ENCODE measurements at regions not wholly inside any gene's neighbourhood (a gene's known extent, or its start where the extent isn't known, plus 50 kb on each side); places are given as distances from the start of the nearest gene placed in this dataset.

DNA sequence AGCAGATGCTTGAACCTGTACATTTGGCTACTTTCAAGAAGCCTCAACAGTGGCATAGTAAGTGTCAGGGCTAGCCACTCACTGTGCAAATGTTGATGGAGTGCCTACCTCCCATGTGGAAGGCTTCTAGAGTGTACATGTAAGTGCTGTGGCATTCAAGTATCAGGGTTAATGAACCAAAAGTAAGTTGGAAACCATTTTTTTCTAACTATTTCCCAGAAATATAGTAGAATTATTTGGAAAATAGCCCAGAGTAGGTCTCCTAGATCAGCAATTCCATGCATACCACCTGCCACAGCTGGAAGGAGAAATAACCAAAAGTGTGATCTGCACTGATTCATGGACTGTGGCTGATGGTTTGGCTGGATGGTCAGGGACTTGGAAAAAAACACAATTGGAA lies 53.3 kb downstream of the FOXD1 start:
- CTCF ChIA-PET, result no interaction called here
- POLR2A ChIA-PET, result no interaction called here

DNA sequence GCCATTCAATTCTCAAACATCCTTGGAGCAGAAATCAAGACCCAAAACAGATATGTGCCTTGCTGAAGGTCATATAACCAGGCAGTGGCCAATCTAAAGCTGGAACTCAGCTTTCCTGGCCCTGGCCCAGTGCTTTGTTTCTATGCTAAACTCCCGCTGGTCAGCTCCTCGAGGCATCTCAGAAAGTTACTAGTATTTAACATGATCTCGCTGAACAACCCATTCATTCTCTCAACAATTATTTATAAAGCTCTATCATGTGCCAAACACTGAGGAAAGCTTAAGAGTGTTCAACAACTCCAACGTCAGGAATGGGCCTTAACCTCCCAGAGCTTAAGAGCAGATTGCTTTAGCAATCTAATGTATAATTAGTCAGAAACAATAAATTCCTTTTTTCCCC lies 54.0 kb downstream of the FOXD1 start:
- POLR2A ChIA-PET, result no interaction called here
- CTCF ChIA-PET, result no interaction called here

DNA sequence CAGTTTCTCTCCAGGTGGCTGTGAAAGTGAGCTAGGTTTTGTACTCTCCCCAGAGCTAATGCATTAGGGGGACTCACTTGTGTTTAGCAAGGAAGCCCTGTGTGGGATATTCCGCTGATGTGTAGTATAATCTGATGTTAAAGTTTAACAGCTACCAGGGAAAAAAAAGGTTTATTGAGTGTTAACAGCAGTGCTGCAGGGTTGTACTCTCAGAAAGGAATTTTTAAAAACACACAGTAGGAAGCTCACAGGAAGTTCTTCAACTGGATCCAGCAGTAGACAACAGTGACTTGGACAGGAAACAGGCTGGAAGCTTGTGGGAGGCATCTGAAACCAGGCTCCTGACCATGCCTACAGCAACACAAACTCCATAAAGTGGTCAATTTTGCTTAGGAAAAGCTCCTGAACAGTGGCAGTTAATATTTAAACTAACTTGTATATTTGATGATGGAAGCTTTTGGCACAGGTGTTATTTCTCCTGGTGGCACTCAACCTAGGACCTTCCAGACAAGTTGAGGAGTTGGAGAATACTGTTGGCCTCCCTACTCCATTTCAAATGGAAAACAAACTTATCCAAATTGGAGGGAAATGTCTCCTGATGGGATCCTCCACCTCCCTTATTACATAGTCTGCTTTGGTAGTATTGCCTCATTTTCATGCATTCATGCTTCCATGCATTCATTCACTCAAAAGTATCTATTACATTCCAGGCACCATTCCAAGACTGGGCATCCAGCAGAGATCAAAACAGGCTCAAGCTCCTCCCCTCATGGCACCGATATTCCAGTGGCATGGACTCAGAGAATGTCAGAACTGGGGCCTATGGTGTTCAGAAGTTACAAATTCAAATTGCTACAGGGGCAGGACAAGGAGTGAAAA lies 54.7 kb downstream of the FOXD1 start:
- ChIA-PET CTCF (no interaction called here), POLR2A (interaction anchor here (0.6 kb wide), 1 partner anchor 126 kb away, joined by 3 read pairs; no protein-coding TSS in a partner anchor)

DNA sequence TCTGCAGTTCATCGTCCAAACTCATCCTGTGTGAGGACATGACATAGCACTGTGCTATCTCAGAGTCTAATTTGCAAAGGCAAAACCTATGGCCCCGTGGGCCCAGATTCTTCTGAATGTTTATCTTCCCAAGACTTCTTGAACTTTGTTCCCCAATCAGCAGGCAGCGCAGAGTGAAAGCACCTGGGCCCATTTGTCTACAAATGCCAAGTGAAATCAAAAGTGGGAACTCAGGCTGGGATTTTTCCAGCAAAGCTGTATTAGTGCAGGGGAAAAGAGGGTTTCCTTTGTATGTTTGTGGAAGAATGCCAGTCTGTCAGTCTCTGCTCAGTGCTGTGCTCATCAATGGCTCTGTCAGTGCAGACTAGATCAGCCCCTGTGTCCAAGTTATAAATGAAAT lies 55.8 kb downstream of the FOXD1 start:
- POLR2A ChIA-PET, result no interaction called here
- CTCF ChIA-PET, result no interaction called here

DNA sequence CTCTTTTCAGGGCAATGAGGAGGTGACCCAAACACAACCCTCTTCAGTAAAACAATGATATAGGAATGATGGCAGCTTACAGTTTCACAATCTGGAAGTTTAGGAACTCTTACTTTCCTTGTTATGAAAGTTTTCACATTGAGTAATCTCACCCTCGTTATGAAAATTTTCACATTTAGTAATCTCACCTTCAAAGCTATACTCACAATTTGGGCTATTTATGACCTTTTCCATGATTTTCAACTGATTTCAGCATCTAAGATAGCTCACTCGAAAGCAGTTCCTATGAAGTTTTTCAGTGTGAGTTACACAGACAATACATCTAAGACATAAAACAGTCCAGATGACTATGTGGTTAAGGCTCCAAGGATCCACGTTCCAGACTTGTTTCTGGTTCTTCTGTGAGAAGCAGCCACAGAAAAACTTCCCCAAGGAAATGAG lies 57.1 kb downstream of the FOXD1 start:
- ChIA-PET CTCF (no interaction called here), POLR2A (no interaction called here)

DNA sequence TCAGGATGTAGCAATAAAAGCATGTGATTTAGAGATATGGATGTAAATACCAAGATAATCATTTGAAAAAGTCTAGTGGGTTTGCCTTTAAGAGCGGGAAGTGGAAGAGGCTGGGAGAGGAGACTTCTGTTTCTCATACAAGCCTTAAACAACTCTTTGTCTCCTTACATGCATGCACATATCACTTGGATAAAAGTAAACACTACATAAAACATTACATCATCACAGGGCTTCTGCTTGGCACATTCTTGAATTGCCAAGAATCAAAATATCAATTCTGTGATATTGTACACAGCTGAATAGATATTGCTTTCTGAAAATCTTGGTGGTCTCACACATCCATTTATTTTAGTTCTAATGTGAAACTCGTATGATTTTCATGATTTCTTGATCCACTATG lies 57.6 kb downstream of the FOXD1 start:
- POLR2A ChIA-PET, result no interaction called here
- CTCF ChIA-PET, result no interaction called here

DNA sequence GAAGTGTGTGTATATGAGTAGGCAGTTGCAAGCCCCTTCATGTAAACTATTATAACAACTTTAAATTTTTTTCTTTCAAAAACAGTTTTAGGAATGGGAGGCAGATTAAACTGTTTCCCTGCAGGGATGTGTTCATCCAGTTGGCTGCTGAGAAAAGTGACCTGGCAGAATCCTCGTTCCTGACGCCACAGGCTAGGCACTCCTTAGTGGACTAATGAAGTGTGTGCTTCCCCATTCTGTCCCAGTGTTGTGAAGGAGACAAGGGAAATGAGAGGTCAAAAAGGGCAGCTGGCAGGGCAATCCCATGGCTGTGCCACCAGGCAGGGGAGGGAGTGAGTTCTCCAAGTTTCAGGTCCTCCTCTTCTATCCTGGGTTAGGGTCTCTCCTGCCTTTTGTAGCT lies 59.8 kb downstream of the FOXD1 start:
- ChIA-PET CTCF (no interaction called here), POLR2A (no interaction called here)

DNA sequence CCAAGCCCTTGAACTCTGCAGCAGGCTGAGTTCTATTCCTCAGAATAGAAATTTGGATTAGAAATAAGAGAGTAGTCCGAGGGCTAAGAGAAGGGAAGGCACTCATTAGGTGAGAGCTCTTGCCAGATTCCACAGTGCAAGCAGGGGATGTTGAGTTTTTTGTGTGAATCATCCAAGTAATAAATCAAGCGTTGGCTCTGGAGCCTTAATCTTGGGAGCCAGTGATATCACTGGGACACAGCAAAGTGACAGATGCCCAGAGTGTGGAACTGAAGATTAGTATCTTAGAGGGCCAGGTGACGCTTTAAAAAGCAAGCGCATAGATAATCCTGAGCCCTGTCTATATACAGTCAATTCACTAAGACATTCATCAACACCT lies 60.3 kb downstream of the FOXD1 start:
- CTCF ChIA-PET, result no interaction called here
- POLR2A ChIA-PET, result no interaction called here

DNA sequence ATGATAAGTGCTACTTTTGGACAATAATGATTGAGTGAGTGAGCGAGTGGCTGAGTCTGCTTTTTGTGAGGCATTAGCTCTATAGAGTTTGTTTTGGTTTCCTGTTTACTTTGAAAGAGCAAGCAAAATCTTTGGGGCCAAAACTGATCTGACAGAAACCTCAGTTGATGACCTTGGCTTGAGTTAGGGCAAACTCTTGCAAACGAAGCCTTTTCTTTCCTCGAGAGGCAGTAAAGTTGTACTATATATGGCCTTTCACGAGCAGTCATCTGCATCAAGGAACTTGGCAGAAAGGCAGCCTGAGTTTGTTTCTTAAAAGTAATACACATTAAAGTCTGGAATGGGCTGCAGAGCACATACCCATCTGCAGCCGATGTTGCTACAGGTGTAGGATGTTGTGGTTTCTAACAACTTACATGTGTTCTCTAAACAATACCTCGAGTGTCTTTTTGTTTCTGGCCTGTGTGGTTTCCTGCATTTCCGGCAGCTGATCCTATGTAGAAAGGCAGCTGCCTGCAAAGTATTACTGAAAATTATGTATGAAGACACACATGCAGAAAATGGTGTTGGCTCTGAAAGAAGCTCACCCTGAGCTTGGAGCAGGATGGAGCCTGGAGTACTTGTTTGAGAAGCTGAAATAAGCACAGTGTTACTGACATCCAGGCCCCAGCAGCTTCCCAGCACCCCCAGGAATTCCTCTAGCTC lies 60.8 kb downstream of the FOXD1 start:
- POLR2A ChIA-PET, result no interaction called here

DNA sequence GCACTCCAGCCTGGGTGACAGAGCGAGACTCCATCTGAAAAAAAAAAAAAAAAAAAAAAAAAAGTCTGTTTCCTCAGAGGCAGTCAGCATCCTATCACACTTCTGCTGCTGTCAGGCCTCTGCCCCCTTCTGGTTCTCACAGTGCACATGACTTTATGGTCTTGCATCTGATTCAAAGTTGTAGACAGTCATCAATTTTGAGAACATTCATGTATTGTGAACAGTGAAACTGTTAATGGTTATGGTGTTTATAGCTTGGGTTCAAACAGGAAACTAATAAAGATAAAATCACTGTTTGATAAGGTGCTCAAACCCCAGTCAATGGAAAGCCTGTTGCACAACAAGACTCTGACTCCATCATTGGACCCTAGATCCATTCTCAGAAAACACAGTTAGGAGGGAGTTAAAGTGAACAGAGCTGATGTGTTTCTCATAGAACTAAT lies 61.4 kb downstream of the FOXD1 start:
- POLR2A ChIA-PET, result no interaction called here

More for the DNA sequence above, 60.8 kb downstream of the FOXD1 start:
- CTCF ChIA-PET, result no interaction called here

DNA sequence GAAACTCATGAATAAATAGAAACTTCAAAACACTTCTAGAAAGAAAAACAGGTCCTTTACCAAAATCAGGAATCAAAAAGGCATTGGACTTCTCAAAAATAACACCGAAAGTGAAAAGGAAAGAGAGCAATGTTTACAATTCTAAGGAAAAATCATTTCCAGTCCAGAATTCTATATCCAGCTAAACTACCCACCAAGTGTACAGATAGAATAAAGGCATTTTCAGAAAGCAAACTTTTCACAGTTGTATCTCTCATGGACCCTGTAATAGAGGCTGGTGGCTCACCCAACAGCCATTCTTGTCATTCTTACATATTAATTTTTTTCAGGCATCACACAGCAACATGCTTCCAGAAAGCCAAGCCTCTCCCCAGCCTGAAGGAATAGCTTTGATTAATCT lies 63.7 kb downstream of the FOXD1 start:
- ChIA-PET CTCF (no interaction called here), POLR2A (no interaction called here)

More for the DNA sequence above, 61.4 kb downstream of the FOXD1 start:
- CTCF ChIA-PET, result no interaction called here

DNA sequence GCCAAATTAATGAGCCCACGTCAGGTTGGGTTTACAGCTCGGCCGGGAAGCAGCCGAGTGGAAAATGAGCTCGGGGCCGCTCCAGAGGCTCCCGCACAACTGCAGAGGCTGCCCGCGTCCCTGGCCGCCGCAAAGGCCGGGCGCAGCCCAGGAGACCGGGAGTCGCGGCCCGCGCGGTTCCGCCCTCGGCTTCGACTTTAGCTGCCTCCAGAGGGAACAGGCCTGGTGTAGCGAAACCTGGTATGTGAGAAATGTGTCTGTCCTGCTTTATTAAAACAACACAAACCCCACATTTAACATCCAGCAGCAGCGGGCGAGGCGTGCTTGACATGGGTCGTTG lies 66.2 kb downstream of the FOXD1 start:
- CTCF ChIA-PET, result no interaction called here
- POLR2A ChIA-PET, result no interaction called here

DNA sequence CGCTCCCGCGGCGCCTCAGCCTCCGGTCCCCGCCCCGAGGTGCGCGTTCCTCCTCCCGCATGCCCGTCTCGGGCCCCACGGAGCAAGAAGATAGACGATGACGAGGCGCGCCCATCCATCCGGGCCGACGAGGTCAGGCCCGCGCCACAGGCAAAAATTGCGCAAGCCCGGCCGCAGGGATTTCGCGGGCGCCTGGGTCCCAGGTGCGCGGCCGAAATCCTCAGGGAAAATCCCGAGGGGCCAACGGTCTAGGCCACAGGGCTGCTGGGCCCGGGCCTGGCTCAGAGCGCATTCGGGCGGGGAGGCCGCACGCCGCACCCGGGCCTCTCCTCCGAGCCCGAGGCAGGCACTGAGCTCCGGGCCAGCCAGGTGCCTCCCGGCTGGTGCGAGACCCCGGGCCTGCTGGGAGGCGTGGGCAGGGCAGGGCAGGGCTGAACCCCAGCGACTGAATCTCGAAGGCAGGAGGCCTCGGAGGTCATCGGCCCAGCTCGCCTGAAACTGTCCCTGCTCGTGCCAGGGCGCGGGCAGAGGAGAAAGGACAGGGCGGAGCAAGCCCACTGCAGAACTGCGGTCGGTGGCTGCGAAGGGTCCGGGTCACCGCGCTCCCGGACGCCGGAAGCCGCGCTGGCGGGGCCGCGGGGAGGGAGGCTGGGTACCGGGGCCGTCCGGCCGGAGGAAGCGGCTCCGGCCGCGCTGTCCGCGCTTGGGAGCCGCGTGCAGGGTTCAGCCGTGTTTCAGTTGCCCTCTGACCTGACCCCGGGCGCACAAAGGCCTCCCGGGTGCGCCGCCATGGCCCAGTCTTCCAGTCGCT lies 66.8 kb downstream of the FOXD1 start:
- POLR2A ChIA-PET, result no interaction called here
- CTCF ChIA-PET, result no interaction called here

DNA sequence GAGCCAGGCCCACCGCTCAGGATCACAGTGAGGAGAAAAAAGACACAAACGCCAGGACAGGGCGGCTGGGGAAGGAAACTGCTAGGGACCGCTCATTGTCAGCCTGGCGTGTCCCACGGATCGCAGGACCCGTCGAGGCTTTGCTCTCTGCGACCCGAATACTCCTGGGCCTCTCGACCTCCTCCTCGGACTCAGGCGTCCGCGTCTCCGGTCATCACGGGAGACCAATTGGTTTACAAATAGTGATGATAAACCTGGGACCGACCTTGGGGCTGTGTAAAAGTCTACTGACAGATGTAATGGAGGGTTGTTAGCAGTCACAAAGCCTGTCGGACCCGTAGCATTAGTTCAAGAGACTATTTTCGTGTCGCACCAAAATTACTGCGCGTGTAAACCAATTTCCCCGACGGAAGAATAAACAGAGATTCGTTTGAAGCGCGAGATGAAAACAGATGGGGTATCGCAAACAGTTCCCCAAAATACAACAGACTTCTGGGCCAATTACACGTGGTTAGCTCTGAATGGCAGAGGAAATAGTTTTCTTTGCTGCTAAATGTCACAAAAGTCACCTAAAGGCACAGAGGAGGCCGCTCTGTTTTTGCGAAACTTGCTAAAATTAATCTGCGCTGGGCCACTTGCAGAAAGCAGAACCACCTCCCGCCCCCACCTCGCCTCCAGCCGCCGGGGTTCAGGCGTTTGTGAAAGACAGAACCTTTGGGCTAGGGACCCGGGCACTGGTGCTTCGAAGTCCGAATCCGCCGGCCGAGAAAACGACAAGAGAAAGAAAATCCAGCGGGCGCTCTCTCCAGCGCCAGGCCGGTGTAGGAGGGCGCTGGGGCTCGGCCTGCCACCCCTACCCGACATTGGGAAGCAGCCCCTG lies 67.6 kb downstream of the FOXD1 start:
- CTCF ChIA-PET, result no interaction called here
- POLR2A ChIA-PET, result no interaction called here

DNA sequence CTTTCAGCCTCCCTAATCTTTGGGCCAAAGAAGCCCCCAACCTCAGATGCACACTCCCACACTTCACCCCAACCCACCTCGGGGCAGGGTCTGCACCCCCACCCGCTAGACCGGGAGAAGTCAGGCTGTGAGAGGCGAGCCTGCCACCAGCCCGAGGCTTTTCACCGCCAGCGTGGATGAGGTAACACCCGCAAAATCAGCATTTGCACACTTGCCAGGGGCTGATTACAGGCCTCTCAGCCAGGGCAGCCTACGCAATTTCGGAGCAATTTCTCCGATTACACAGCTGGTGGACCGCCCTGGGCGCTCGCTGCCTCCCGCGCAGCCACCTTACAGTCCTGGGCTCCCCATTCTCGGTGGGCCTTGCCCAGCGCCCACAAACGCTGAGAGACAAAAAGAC lies 68.5 kb downstream of the FOXD1 start:
- POLR2A ChIA-PET, result no interaction called here
- CTCF ChIA-PET, result no interaction called here

DNA sequence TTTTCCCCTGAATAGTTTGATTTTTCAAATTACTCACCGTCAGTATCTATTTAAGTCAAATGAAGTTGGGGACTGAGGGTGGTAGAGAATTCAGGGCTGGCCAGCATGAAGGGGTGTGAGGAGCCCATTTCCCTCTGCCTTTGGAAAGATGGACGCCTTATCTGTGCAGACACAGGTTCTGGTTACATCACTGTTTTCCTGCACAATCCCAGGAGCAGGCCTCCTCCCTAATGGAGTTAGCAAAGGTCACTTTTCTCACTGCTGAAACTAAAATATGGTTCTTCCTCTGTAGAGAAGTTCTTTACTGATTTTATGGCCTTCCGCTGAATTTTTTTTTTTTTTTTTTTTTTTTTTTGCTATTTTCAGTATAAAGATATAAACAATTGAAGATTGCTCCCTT lies 69.1 kb downstream of the FOXD1 start:
- ChIA-PET CTCF (no interaction called here), POLR2A (no interaction called here)

DNA sequence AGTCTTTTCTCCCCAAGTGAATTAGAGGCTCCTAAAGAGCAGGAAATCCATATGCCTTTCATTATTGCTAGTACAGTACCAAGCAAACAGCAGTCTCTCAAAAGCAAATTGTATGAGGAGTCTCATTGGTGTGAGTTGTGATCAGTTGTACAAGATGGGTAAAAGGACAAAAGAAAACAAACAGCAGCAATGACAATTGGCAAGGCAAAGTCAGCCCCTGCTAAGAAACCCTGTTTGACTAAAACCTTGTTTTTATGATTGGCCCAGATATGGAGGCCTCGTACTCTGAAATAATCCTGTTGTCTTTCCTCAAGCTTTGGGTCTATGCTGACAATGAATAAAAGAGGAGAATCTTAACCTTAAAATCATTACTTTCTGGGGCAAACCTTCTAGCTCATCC lies 69.8 kb downstream of the FOXD1 start:
- CTCF ChIA-PET, result no interaction called here
- POLR2A ChIA-PET, result no interaction called here

DNA sequence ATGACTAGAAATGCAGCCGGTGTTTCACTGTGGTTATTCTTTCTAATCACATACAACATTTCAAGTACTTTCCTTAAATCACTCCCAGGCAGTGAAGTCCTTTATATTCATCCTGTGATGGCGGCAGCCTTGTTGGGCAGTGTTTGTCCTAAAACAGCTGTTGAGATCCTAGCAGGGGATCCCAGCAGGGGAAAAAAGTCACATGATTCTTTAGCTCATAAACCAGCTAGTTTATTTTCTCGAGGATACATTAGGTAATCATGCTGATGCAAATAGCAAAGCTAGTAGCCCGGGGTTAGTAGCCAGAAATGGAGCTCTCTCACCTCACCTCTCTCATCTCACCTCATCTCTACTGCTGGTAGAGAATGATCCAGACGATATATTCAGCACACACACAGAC lies 70.5 kb downstream of the FOXD1 start:
- POLR2A ChIA-PET, result no interaction called here
- CTCF ChIA-PET, result interaction anchor here (1.0 kb wide), 1 partner anchor 14 kb away, joined by 3 read pairs; no protein-coding TSS in a partner anchor

DNA sequence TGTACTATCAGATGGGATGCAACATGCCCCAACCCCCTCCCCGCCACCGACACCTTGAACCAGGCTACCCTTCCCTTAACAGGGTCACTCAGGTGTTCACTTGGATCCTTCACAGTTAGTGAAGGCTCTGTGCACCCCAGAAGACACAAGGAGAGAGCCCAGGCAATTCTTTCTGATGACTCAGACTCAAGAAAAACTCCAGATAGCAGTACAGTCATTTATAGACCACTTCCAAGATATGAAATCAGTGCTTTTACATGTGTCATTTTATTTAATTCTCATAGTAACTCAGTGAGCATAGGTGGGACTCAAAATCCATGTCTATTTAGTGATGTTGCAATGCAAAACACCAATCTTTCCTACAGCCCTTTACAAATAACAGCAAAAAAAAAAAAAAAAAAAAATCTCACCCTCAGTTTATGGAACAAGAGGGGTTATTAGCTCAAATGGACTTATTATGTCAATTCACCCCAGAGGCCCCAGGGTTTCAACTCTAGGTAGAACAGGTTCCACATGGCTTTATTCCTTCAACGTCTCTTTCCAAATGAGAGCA lies 71.9 kb downstream of the FOXD1 start:
- ChIA-PET POLR2A (no interaction called here), CTCF (no interaction called here)

DNA sequence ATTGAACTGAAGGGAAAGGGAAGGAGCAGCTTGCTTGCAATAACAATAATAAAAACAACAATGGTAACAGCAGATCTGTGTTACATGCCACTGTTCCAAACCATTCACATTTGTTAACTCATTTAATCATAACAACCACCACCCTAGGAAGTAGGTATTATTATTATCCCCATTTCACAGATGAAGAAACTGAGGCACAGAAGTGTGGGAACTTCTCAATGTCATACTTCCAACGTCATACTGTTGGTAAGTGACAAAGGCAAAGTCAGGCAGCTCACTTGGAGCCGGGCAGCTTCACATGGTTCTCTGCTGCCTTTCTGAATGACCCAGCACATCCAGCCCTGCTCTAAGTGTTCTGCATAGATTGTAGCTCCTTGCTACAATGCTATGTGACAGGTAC lies 72.6 kb downstream of the FOXD1 start:
- ChIA-PET POLR2A (no interaction called here), CTCF (no interaction called here)
